ENCODE measurements at regions not wholly inside any gene's neighbourhood (a gene's known extent, or its start where the extent isn't known, plus 50 kb on each side); places are given as distances from the start of the nearest gene placed in this dataset.

- no peak for DNase-seq (ENCODE audit: low read depth)
- no peak overlapping the region for H3K4me3 ChIP-seq (ENCODE audit: control insufficient read depth, low read depth, low read length)
- TF ChIP-seq, protein P1, sequence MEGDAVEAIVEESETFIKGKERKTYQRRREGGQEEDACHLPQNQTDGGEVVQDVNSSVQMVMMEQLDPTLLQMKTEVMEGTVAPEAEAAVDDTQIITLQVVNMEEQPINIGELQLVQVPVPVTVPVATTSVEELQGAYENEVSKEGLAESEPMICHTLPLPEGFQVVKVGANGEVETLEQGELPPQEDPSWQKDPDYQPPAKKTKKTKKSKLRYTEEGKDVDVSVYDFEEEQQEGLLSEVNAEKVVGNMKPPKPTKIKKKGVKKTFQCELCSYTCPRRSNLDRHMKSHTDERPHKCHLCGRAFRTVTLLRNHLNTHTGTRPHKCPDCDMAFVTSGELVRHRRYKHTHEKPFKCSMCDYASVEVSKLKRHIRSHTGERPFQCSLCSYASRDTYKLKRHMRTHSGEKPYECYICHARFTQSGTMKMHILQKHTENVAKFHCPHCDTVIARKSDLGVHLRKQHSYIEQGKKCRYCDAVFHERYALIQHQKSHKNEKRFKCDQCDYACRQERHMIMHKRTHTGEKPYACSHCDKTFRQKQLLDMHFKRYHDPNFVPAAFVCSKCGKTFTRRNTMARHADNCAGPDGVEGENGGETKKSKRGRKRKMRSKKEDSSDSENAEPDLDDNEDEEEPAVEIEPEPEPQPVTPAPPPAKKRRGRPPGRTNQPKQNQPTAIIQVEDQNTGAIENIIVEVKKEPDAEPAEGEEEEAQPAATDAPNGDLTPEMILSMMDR (IDR thresholded peaks at IDR 0.05; ENCODE audit: control insufficient read depth, insufficient read depth, low read depth, low read length, missing control alignments): no peak
Observed at GRCh38 chr2:128798502-128799283, 480.0 kb upstream of the HS6ST1 start.

- TF ChIP-seq, protein P1 (IDR thresholded peaks at IDR 0.05; ENCODE audit: control insufficient read depth, insufficient read depth, low read depth, low read length, missing control alignments): no peak
- DNase-seq (ENCODE audit: low read depth): no peak
Observed at GRCh38 chr2:128799284-128799552, 480.6 kb upstream of the HS6ST1 start.

GRCh38 chr2:128799730-128800129, 481.1 kb upstream of the HS6ST1 start:
- DNase-seq (ENCODE audit: low read depth): no peak
- H3K4me3 ChIP-seq (ENCODE audit: control insufficient read depth, low read depth, low read length): no peak overlapping the region

More at GRCh38 chr2:128799284-128799552, 480.6 kb upstream of the HS6ST1 start:
- H3K4me3 ChIP-seq (ENCODE audit: control insufficient read depth, low read depth, low read length): no peak overlapping the region

GRCh38 chr2:128801576-128801975, 482.9 kb upstream of the HS6ST1 start:
- no peak for DNase-seq (ENCODE audit: low read depth)
- no peak overlapping the region for H3K4me3 ChIP-seq (ENCODE audit: control insufficient read depth, low read depth, low read length)
- TF ChIP-seq, protein P1 (IDR thresholded peaks at IDR 0.05; ENCODE audit: control insufficient read depth, insufficient read depth, low read depth, low read length, missing control alignments): no peak

More at GRCh38 chr2:128799730-128800129, 481.1 kb upstream of the HS6ST1 start:
- TF ChIP-seq, protein P1 (IDR thresholded peaks at IDR 0.05; ENCODE audit: control insufficient read depth, insufficient read depth, low read depth, low read length, missing control alignments): no peak

- no peak overlapping the region for H3K4me3 ChIP-seq (ENCODE audit: control insufficient read depth, low read depth, low read length)
- DNase-seq (ENCODE audit: low read depth): no peak
- TF ChIP-seq, protein P1 (IDR thresholded peaks at IDR 0.05; ENCODE audit: control insufficient read depth, insufficient read depth, low read depth, low read length, missing control alignments): no peak
Observed at GRCh38 chr2:128803222-128803621, 484.6 kb upstream of the HS6ST1 start.

DNA sequence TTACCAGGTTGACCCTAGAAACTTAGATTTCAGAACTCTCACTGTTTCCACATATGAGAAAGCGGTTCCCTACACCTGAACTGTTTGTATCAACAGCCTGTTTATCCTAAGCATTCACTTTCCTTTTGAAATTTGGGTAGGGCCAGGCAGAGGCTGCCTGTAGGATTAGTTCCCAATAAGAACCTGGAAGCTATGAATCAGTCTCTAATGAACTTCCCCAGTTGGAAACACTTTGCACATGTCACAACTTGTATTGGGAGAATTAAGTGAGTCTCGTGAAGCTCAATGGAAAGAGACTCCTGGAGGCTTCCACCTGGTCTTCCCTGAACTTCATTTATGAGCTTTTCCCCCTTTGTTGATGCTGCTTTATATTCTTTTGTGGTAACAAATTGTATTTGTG, 486.6 kb upstream of the HS6ST1 start:
- no peak overlapping the region for H3K4me3 ChIP-seq (ENCODE audit: control insufficient read depth, low read depth, low read length)
- TF ChIP-seq, protein P1 (IDR thresholded peaks at IDR 0.05; ENCODE audit: control insufficient read depth, insufficient read depth, low read depth, low read length, missing control alignments): no peak
- DNase-seq (ENCODE audit: low read depth): no peak
